Stomach (tissue), 8 donors: ENCODE measurements at regions not wholly inside any gene's neighbourhood (a gene's known extent, or its start where the extent isn't known, plus 50 kb on each side); places are given as distances from the start of the nearest gene placed in this dataset.

Experiments
- DNase-seq, 2 donors: peaks; one replicate each; pipeline versions ENCODE4 v3.0.0 to v3.0.0-alpha.2; 2013 to 2019
- H3K27ac ChIP-seq, 5 donors: fragments of 200-600 bp in 4 of 5; sonication (generic) in 4 of 5; one replicate each; pipeline ENCODE4 v1.5.1; 2013 to 2019; ENCODE audit warnings: mild to moderate bottlenecking in 1 of 5, moderate library complexity in 1 of 5
- H3K27me3 ChIP-seq, 3 donors: fragments of 200-600 bp; sonication (generic); one replicate each; pipeline ENCODE4 v1.5.1; 2017 to 2019; ENCODE audit warnings: mixed run types in 1 of 3
- H3K36me3 ChIP-seq, 4 donors: fragments of 200-600 bp; sonication (generic); 1 replicate in 3 of 4; 2 replicates in 1 of 4; pipeline ENCODE4 v1.5.1; 2016 to 2019
- H3K4me1 ChIP-seq, 4 donors: fragments of 200-600 bp; sonication (generic); one replicate each; pipeline ENCODE4 v1.5.1; 2016 to 2019
- H3K4me3 ChIP-seq, 4 donors: fragments of 200-600 bp; sonication (generic) in 3 of 4; one replicate each; pipeline ENCODE4 v1.5.1; 2016 to 2019; ENCODE audit warnings: mild to moderate bottlenecking in 1 of 4
- H3K9me3 ChIP-seq, 4 donors: fragments of 200-600 bp; sonication (generic); one replicate each; pipeline ENCODE4 v1.5.1; 2016 to 2019
- CTCF ChIP-seq, 7 experiments: fragments of 450-650 bp in 4 of 7; fragments of 200-600 bp in 3 of 7; sonication (generic) in 3 of 7; IDR thresholded peaks; one replicate each; pipeline ENCODE4 v1.5.1; 2016 to 2019; ENCODE audit warnings: antibody characterized with exemption in 7 of 7, control low read depth in 2 of 7, mild to moderate bottlenecking in 1 of 7
- EP300 ChIP-seq: sonication (generic); formaldehyde crosslinking; IDR thresholded peaks from one replicate; pipeline ENCODE4 v1.6.1; 2017; ENCODE audit warnings: antibody characterized with exemption
- POLR2A ChIP-seq, 4 donors: fragments of 450-650 bp; IDR thresholded peaks; one replicate each; pipeline ENCODE4 v1.6.1; 2016; ENCODE audit warnings: antibody characterized with exemption in 4 of 4, control low read depth in 2 of 4, mild to moderate bottlenecking in 1 of 4, moderate library complexity in 1 of 4
- POLR2AphosphoS5 ChIP-seq, 3 donors: sonication (generic); formaldehyde crosslinking; IDR thresholded peaks; one replicate each; pipeline ENCODE4 v1.6.1; 2016; ENCODE audit warnings: antibody characterized with exemption in 3 of 3
- WGBS, 5 donors: extraction: QIAGEN DNeasy Blood & Tissue Kit in 3 of 5; methylation state at CpG; one replicate each; pipeline versions ENCODE4 v1.1.5 to v1.1.7; 2013 to 2018; 5-methylcytosine and 5-hydroxymethylcytosine counted together
- intact Hi-C: fragments of 100-400 bp; cut with DNase I; formaldehyde crosslinking; loops from one replicate; pipeline ENCODE4 v1.15.1; 2023; ENCODE audit warnings: low total_unique reads
- donor health status: healthy with polysubstance abuse.
- donor health status: Bipolar disorder and iron deficiency.
- donor health status: healthy.

GRCh38 chr1:88074661-88075060 lies 609.4 kb upstream of the PKN2 start:
- no peak for DNase-seq
- H3K27ac ChIP-seq = no peak overlapping the region
- no peaks in the 10 kb centered on the region for H3K27me3 ChIP-seq
- H3K4me1 ChIP-seq = no peaks in the 10 kb centered on the region
- no peak overlapping the region for H3K4me3 ChIP-seq
- no peak for TF ChIP-seq POLR2AphosphoS5 (IDR thresholded peaks at IDR 0.05)
- TF ChIP-seq POLR2A (IDR thresholded peaks at IDR 0.05) = no peak
- TF ChIP-seq EP300 = no peak
- no peak for TF ChIP-seq CTCF (IDR thresholded peaks at IDR 0.05)
- intact Hi-C loops = loop anchor here (10.0 kb wide), 1 partner anchor 770 kb away; no protein-coding TSS in a partner anchor
- 86 to 94% (median 91%) methylated on average over 2 of the region's 2 CpGs for WGBS, 5 donors
- H3K9me3 ChIP-seq = no peaks in the 10 kb centered on the region
- no peaks in the 10 kb centered on the region for H3K36me3 ChIP-seq

GRCh38 chr1:88075813-88076212 lies 608.3 kb upstream of the PKN2 start:
- intact Hi-C loops = loop anchor here (10.0 kb wide), 1 partner anchor 771 kb away; no protein-coding TSS in a partner anchor
- Histone ChIP-seq H3K36me3 (no peaks in the 10 kb centered on the region), H3K4me3 (no peak overlapping the region), H3K4me1 (no peaks in the 10 kb centered on the region), H3K27ac (no peak overlapping the region), H3K27me3 (no peaks in the 10 kb centered on the region), H3K9me3 (no peaks in the 10 kb centered on the region)
- 76 to 91% (median 87%) methylated on average over 1 of the region's 1 CpG for WGBS, 5 donors
- no peak for DNase-seq
- TF ChIP-seq CTCF (IDR thresholded peaks at IDR 0.05) = no peak

GRCh38 chr1:88079036-88079435 lies 605.0 kb upstream of the PKN2 start:
- Histone ChIP-seq H3K36me3 (no peaks in the 10 kb centered on the region), H3K9me3 (peaks cover 0 to 4% (median 0%) of the 10 kb centered on the region in 4 donors), H3K4me3 (no peak overlapping the region), H3K27me3 (no peaks in the 10 kb centered on the region), H3K4me1 (no peaks in the 10 kb centered on the region), H3K27ac (no peak overlapping the region)
- TF ChIP-seq CTCF (IDR thresholded peaks at IDR 0.05) (peak in 1 of 7 experiments; percentile 9), POLR2AphosphoS5 (IDR thresholded peaks at IDR 0.05) (no peak)
- 93 to 100% (median 96%) methylated on average over 1 of the region's 1 CpG for WGBS, 5 donors
- DNase-seq = peak in 1 of 2 donors; percentile 9
- intact Hi-C loops = loop anchor here (10.0 kb wide), 1 partner anchor 774 kb away; no protein-coding TSS in a partner anchor

GRCh38 chr1:88080875-88081274 lies 603.2 kb upstream of the PKN2 start:
- Histone ChIP-seq H3K9me3 (peaks cover 0 to 7% (median 5%) of the 10 kb centered on the region in 4 donors), H3K36me3 (no peaks in the 10 kb centered on the region), H3K4me1 (no peaks in the 10 kb centered on the region), H3K4me3 (no peak overlapping the region), H3K27ac (no peak overlapping the region), H3K27me3 (no peaks in the 10 kb centered on the region)
- DNase-seq = no peak
- TF ChIP-seq EP300 (no peak), POLR2AphosphoS5 (IDR thresholded peaks at IDR 0.05) (no peak), POLR2A (IDR thresholded peaks at IDR 0.05) (no peak), CTCF (IDR thresholded peaks at IDR 0.05) (no peak)
- intact Hi-C loops = no loop called here
